Ammon's horn (tissue), 1 donor: ENCODE measurements at regions not wholly inside any gene's neighbourhood (a gene's known extent, or its start where the extent isn't known, plus 50 kb on each side); places are given as distances from the start of the nearest gene placed in this dataset.
"Not testable (repeated sequence)": the region's sequence is repeated elsewhere in the genome, so short reads cannot be mapped to it uniquely, and the experiment has no call there.

Experiments used
- DNase-seq: peaks from one replicate; pipeline ENCODE4 v3.0.0-alpha.2; 2016; ENCODE audit warnings: low spot score

- DNase-seq, result no peak
These were observed 419.1 kb upstream of the LCORL start for GRCh38 chr4:18440527-18441202.

DNA sequence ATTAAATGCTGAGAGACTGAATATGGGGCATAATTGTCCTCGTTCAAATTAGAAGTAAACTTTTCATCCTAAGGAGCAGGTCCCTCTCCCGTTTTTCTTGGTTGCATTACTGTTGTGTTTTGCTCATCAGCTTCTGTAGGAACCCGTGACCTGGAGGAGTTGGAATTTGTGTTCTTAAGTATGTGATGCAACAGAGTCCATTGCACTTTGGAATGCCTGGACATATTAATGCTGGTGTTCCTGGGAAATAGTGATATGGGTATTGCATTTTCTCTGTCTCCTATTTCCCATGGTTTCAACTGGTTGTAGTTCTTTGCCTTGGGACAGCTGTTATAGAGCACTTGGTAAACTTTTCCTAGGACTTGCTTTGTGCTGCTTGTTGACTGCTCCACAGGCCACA lies 417.8 kb upstream of the LCORL start:
- DNase-seq, result no peak

- no peak for DNase-seq
These were observed 414.2 kb upstream of the LCORL start for GRCh38 chr4:18435781-18436180.

- no peak for DNase-seq
These were observed 401.1 kb upstream of the LCORL start for GRCh38 chr4:18422685-18423084.

- DNase-seq, result no peak
These were observed 400.0 kb upstream of the LCORL start for GRCh38 chr4:18421519-18421918.

DNA sequence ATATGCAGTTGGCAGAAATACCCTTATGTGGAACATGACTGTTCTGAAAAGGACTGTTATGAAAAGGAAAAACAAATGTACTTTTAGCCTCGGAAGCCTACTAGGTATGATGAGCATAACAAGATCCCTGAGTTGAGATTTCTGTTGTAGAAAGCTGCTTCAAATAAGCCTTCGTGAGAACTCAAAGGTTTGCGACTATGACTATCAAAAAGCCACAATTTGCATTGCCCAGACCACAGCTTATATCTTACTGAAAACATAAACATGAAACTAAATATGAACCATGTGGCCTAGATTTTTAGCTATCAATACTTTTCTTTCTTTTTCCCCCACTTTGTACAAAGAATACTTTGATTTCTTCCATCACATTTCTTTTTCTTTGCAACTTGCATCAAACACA lies 398.2 kb upstream of the LCORL start:
- no peak for DNase-seq

DNA sequence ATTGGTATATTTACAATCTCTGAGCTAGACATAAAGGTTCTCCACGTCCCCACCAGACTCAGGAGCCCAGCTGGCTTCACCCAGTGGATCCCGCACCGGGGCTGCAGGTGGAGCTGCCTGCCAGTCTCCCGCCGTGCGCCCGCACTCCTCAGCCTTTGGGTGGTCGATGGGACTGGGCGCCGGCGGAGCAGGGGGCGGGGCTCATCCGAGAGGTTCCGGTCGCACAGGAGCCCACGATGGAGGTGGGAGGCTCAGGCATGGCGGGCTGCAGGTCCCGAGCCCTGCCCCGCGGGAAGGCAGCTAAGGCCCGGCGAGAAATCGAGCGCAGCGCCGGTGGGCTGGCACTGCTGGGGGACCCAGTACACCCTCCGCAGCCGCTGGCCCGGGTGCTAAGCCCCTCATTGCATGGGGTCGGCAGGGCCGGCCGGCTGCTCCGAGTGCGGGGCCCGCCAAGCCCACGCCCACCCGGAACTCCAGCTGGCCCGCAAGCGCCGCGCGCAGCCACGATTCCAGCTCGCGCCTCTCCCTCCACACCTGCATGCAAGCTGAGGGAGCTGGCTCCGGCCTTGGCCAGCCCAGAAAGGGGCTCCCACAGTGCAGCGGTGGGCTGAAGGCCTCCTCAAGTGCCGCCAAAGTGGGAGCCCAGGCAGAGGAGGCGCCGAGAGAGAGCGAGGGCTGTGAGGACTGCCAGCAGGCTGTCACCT lies 396.8 kb upstream of the LCORL start:
- DNase-seq, result not testable (repeated sequence)

DNA sequence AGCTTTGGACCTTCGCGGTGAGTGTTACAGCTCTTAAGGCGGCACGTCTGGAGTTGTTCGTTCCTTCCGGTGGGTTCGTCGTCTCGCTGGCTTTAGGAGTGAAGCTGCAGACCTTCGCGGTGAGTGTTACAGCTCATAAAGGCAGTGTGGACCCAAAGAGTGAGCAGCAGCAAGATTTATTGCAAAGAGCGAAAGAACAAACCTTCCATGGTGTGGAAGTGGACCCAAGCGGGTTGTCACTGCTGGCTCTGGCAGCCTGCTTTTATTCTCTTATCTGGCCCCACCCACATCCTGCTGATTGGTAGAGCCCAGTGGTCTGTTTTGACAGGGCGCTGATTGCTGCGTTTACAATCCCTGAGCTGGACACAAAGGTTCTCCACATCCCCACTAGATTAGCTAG lies 396.1 kb upstream of the LCORL start:
- not testable (repeated sequence) for DNase-seq

GRCh38 chr4:18406264-18406663 lies 384.7 kb upstream of the LCORL start:
- no peak for DNase-seq

DNA sequence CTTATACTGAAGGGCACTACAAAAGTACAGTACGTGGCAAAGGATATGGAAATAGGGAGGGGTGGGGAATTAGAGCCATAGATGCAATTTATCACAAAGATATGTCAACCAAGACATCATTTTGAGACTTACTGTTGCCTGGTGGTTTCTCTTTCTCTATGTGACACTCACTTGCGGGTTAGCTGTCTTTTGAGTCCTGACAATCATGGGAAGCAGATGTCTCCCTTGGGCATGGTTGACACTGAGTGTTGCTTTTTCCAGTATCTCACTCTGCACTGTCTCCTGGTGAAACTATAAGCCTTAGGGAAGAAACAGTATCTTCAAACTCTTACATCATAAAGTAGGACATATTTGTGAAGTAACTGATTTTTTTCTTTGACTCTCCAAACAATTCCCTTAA lies 383.5 kb upstream of the LCORL start:
- DNase-seq, result no peak

- no peak for DNase-seq
These were observed 383.1 kb upstream of the LCORL start for GRCh38 chr4:18404642-18405041.

DNA sequence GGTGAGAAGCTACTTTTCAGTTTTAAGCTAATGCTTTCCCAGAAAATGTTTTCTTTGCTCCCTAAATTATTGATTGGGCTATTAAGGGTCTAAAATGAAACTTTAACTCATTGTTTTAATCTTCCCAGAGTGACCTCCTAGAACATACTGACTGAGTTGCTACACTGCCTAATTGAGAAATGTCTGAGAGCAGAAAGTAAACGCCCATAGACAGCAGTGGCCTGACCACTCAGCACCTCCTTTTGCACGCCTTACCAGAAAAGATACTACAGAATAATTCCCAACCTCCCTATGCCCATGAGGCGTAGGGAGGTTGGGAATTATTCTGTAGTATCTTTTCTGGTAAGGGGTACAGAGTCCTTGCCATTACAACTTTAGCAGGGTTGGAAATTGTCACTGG lies 381.8 kb upstream of the LCORL start:
- no peak for DNase-seq

- no peak for DNase-seq
These were observed 380.3 kb upstream of the LCORL start for GRCh38 chr4:18401868-18402267.

DNA sequence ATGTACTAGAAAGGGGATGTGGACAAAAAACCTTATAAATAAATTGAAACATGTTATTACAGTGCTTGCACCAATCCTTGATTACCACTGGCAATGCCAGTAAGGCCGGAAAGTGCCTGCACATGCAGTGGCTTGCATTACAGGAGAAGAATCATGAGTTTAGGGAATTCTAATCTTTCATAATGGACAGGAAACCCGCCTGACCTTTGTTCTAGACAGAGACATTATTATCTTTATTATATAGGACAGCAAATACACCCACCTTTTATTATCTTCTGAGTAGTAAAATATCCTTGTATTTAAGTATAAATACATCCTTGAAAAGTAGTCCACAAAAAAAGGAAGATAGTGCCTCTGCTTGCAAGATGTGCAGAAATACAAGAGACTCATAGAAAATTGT lies 379.9 kb upstream of the LCORL start:
- no peak for DNase-seq

DNA sequence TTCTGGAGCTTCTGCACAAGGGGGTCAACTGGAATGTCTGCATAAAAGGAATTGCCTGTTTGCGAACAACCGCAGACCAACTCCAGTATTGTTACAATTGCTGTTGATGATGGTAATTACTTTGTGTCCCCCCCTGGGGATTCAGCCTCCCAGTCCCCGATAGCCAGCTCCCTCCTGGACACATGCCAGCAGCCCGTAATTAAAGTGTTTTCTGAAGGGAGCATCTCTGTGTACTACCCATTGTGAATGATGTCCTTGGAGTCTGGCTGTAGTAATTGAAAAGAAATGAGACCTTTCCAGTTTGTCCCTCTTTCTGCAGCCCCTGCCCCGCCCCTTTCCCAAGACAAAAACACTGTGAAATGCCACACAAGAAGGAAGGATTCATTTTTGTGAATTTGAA lies 377.1 kb upstream of the LCORL start:
- DNase-seq, result no peak

DNA sequence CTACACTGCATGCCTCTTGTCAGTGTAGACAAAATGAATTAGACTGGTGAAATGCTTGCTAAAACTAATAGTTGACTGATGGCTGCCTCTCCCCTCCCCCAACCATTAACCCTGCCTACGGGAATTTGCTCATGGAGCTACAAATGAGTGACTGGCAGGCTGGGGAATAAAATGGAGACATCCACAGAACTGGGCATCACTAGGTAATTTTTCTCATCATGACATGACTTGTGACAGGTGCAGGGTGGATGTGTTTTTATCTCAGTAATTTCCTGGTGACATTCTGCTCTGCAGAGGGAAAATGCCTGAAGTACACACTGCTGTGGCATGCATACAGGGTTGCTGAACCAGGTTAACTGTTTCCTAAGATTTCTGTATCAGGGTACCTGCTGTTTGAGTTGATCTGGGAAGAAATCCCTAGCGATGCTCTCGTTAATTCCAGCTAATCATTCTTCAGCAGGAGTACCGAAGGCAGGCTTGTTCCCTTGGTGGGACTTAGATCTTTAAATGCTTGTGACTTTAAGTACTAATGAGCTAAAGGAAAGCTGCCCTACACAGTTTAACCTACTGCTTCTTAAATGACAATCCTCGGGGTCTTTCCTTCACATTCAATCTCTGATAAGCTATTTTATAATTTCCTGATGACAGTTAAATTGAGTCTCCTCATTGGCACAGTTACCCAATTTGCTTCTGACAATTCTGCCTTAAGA lies 376.3 kb upstream of the LCORL start:
- DNase-seq, result no peak

DNA sequence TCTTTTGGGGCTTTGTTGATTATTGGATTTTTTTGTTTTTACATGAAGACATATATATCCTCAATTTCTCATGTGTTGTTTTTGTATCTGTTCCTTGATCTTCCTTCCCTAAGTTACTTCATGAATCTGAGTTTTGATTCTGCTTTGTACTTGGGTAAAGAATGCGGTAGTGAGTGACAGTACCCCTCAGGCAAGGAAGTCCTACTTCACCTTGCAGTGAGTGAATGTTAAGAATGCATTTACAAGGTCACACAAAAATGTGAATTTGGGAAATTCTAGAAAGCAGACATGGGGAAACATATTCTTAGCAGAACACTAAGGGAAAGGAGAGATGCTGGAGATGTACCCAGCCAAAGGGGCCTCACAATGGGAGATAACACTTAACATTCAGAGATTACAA lies 373.1 kb upstream of the LCORL start:
- no peak for DNase-seq

DNA sequence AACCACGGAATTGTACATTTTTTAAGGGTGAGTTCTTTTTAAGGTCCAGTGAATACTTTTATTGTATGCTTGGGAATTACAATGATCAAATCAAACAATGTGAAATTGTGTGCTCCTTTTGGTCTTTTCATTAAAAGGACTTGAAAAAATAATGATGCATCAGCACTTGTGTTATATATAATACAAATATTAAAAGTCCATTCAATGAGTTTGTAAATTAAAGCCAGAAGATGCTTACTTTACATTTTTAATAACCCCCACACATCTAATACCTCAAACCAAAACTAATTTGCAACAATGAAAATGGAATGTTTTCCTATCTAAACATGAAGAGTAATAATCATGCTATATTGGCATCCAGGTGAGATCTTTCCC lies 369.8 kb upstream of the LCORL start:
- DNase-seq, result no peak

DNA sequence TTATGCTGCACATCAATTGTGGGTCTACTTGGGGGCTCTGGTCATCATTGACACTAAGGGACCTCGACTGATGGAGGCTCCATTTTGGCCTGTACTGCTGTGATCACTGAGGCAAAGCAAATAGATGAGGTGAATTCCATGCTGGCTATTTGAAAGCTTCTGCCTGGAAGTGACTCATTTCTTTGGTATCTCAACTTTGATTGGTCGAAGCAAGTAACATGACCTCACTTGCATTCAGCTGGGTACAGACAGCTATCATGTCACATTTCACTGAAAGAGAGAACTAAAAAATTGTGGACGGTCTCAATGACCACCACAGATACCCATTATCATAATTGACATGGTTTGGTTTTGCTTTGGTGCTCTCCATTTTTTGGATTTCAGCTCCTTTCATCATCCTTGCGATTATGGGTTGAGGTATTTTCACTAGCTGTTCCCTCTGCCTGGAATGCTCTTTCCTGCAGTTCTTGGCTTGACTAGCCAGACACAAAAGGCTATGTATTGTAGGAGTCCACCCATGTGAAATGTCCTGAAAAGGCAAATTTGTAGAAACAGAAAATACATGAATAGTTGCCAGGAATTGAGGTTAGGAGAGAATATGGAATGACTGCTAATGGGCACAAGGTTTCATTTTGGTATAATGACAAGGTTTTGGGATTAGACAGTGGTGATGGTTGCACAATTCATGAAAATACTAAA lies 369.2 kb upstream of the LCORL start:
- DNase-seq, result no peak

- DNase-seq, result no peak
These were observed 367.6 kb upstream of the LCORL start for GRCh38 chr4:18389115-18389514.

GRCh38 chr4:18388039-18388438 lies 366.5 kb upstream of the LCORL start:
- DNase-seq, result peak; percentile 45

DNA sequence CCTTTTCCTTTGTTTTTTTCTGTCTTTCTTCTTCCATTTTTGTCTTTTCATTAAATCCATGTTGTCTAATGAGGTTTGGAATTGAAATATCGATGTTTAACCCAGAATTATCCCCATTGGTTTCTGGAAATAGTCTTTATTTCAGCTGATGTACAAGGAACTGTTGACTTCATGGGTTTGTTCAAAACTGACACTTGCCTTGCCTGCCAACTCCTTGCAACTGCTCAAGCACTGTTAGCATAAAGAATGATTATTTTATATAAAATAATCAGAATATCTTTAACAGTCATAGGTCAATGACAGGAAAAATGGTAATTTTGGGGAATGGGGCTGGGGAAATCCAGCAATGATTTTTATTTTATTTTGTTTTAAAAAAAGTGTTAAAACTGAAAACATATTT lies 359.6 kb upstream of the LCORL start:
- no peak for DNase-seq

GRCh38 chr4:18369561-18369960 lies 348.0 kb upstream of the LCORL start:
- DNase-seq, result no peak
